GM18507 (cell line): ENCODE measurements at regions not wholly inside any gene's neighbourhood (a gene's known extent, or its start where the extent isn't known, plus 50 kb on each side); places are given as distances from the start of the nearest gene placed in this dataset.
"Not testable (repeated sequence)": the region's sequence is repeated elsewhere in the genome, so short reads cannot be mapped to it uniquely, and the experiment has no call there.

Experiments
- DNase-seq: peaks from one replicate; pipeline ENCODE4 v3.0.0; 2011; ENCODE audit warnings: low read depth; ENCODE audit not compliant: insufficient read length; ENCODE audit errors: extremely low spot score
- FAIRE-seq: peaks from 2 replicates; lab custom pipeline; 2011; peaks lifted over from hg19 to GRCh38; lab: Jason Lieb, UNC

- no peak for DNase-seq
- FAIRE-seq = no peak
Observed at GRCh38 chr2:222017252-222017850, 281.4 kb downstream of the PAX3 start.

- FAIRE-seq (no peak), DNase-seq (no peak)
Observed at GRCh38 chr2:222013889-222014288, 284.9 kb downstream of the PAX3 start.

GRCh38 chr2:222000326-222000725 is 298.5 kb downstream of the PAX3 start:
- no peak for FAIRE-seq
- DNase-seq = no peak

GRCh38 chr2:221999717-222000116 is 299.1 kb downstream of the PAX3 start:
- DNase-seq = no peak
- FAIRE-seq = no peak

DNA sequence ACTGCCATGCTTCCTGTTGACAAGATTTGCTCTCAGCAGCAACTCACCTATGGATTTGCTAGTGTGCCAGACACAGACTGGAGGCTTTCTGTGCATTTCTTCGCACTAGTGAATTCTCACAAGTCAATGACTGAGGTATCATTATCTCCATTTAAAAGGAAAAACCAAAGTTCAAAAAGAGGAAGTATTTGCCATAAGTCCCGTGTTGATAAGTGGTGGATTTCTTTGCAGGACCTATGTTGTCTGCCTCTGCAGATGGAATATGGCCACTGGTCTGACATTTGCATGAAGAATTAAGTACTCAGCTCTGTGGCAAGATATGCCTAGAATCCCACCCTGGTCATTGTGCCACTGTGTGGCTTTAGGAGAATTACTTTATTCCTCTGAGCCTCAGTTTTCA is 299.6 kb downstream of the PAX3 start:
- DNase-seq = no peak
- FAIRE-seq = no peak

DNA sequence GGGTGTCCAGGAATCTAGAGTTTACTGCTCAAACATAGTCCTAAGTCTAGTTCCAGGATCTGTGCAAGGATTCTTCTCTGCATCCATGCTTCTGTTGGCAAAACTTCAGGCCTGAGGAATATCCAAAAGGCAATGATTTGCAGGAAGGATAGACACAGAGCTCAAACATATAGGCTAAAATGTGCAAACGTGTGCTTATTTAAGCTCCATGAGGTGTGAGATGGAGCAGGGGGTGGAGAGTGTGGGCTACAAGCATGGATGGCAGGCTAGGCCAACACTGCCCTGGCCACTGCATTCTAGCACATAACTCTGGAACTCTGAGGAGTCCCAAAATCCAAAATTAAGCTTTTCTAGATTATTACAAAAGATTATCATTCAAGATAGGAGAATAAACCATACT is 301.1 kb downstream of the PAX3 start:
- DNase-seq (no peak), FAIRE-seq (no peak)

DNA sequence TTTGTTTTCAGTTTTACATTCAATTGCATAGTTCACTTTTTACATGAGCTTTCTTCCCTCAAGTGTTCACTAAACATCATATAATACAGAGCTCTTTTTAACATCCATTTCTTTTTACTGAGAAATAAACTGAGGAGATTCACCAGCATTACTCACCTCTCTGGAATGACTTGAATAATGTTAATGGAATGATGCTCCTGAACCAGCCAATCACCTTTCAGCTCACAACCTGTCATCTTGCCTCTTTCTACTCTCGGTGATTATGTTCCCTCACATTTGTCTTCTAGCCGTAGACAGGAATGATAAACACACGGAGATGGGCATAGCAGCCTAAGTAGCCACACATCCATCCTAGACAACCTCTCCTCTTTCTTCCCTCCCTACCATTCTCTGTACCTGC is 301.7 kb downstream of the PAX3 start:
- DNase-seq = no peak
- no peak for FAIRE-seq

- no peak for DNase-seq
- FAIRE-seq = no peak
Observed at GRCh38 chr2:221994926-221995325, 303.9 kb downstream of the PAX3 start.

GRCh38 chr2:221984376-221984775 is 314.4 kb downstream of the PAX3 start:
- not testable (repeated sequence) for DNase-seq, FAIRE-seq

GRCh38 chr2:221981912-221982470 is 316.8 kb downstream of the PAX3 start:
- DNase-seq = no peak
- FAIRE-seq = no peak

- DNase-seq (no peak), FAIRE-seq (no peak)
Observed at GRCh38 chr2:221975151-221975550, 323.6 kb downstream of the PAX3 start.

DNA sequence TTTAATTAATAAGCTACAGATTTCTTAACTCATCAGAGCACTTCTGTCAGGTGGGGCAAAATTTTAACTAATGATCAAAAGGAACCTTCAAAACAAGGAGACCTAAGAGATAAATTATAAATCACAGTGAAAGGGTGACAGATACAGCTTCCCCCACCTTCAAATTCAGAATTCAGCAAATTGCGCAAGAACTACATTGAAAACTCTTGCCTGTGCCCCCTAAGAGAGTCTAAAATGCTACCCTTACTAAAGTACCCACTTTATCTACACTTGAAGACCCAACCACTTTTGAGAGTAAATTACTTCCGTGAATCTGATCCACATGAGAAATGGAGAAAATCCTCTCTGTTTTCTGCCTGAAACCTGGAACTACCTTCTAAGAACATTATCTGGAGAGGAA is 324.9 kb downstream of the PAX3 start:
- DNase-seq = no peak
- no peak for FAIRE-seq

GRCh38 chr2:221973502-221973901 is 325.3 kb downstream of the PAX3 start:
- no peak for FAIRE-seq
- DNase-seq = no peak

DNA sequence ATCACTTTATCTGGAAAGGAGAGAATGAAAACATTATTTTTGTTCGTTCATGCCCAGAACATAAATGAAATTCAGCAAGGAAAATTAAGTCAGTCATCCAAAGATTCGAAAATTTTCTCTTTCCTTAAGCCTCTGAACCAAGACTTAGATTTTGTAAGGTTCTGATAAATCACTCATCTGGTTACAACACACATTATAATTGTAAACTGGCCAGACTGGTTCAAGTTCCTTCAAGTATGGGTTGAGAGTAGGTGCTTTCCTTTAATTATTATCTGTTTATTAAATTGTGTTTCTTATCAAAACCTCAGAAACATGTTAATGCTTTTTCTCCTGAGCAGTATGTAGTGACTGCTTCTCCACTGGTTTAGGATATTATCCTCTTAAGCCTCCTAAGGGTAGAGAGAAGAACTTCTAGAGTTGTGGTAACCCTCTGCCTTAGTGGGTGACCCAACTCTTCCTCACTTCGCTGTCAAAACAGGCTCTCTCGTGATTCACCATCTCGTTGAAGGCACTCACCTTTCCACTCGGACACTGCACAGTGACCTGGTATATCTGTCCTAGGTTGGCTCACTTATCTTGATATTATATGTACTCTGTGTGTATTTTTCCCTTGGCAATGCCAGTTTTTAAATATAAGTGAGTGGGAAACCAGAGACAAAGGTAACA is 325.9 kb downstream of the PAX3 start:
- FAIRE-seq (no peak), DNase-seq (no peak)

DNA sequence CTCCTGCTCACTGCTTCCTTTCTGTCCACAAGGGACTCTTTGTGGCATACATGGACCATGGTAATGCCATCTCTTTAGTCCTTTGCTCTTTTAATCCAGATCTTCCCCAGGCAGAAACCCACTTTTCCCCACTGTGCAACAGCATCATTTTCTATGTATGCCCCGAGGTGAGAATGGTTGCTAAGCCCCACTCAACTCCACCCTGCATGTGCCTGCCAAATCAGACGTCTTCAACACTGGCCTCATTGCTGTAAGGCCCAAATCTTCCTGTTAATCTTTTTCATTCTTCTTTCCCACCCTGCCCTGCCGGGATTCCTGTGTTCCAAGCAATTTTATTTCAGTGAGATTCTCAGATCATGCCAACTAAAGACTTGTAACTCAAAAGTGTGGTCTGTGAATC is 328.4 kb downstream of the PAX3 start:
- DNase-seq = no peak
- FAIRE-seq = no peak

- FAIRE-seq = no peak
- no peak for DNase-seq
Observed at GRCh38 chr2:221969830-221970144, 329.0 kb downstream of the PAX3 start.

GRCh38 chr2:221969087-221969829 is 329.5 kb downstream of the PAX3 start:
- no peak for FAIRE-seq
- no peak for DNase-seq

DNA sequence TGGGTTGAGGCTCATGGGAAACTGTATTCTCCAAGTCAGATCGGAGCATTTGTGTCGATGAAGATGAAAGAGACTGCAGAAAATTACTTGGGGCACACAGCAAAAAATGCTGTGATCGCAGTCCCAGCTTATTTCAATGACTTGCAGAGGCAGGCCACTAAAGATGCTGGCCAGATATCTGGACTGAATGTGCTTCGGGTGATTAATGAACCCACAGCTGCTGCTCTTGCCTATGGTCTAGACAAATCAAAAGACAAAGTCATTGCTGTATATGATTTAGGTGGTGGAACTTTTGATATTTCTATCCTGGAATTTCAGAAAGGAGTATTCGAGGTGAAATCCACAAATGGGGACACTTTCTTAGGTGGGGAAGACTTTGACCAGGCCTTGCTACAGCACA is 336.6 kb downstream of the PAX3 start:
- DNase-seq (no peak), FAIRE-seq (no peak)

DNA sequence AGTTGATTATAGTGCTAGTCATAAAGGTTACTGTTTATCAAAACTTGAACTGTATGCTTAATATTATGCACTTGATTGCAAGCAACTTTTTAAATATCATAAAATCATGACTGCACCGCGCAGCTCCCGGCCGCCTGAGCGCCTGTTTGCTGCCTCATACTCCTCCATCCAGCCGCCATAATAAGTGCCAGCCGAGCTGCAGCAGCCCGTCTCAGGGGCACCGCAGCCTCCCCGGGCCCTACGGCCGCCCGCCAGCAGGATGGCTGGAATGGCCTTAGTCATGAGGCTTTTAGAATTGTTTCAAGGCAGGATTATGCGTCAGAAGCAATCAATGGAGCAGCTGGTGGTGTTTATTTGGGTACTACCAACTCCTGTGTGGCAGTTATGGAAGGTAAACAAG is 337.2 kb downstream of the PAX3 start:
- no peak for DNase-seq
- no peak for FAIRE-seq

DNA sequence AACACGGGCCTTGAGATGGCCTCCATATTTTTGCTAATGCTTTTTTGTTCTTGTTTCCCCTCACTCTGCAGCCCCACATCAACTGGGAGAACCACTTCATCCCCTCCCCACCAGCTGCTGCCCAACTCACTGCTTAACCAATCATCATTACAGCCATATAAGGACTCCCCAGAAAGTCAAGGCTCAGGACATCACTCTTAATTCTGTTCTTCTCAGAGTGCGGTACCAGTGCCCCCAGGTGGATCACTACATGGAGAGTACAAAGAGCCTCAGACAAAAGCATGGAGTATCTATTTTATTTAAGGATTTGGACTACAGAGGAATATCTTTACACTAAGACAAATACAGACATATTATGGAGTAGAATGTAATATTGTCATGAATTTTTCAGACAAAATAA is 340.6 kb downstream of the PAX3 start:
- FAIRE-seq (no peak), DNase-seq (no peak)

- FAIRE-seq = no peak
- DNase-seq = no peak
Observed at GRCh38 chr2:221948076-221948475, 350.7 kb downstream of the PAX3 start.
